HG03354 (cell line): ENCODE measurements at regions not wholly inside any gene's neighbourhood (a gene's known extent, or its start where the extent isn't known, plus 50 kb on each side); places are given as distances from the start of the nearest gene placed in this dataset.

Source experiments
- ATAC-seq: cut with Tn5 transposase; IDR thresholded peaks from one replicate; pipeline ENCODE4 v1.9.1; 2021; ENCODE audit warnings: mild to moderate bottlenecking; ENCODE audit not compliant: unreplicated experiment, poor library complexity, severe bottlenecking

DNA sequence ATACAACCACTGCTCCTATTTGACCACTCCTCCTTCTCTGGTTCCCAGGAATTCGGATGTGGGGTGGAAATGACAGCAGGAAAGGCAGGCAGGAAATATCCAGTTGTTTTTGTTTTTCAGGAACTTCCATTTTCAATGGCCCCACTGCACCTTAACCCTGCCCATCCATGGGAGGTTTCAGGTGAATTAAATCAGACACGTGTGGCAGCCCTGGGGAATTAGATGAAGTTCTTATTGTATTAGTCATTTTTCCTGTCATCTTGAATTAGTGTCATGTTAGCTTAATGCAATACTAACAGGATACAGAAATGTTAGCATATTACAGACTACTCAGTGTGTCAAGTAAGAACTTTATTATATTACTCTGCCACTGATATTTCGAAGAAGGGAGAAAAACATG lies 146.4 kb downstream of the CHD9NB start:
- ATAC-seq: no peak

- ATAC-seq: no peak
Measured at GRCh38 chr16:52896478-52897164, 156.1 kb downstream of the CHD9NB start.

DNA sequence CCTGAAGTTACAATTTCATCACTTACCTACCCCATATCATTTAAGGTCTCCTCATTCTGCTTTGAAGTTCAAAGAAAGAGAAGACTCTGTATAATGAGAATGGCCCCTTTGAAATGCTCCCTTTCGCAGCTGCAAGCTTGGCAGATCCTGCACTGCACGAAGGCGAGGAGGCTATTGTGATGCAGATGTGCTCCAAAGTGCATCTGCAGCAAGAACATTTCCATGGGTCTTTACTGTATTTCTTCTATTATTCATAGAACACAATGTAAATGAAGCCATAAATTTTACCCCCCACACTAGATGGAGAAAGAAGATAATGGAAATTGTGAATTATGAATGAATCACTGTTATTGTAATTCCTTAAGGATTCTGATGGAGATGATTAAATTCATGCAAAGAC lies 178.7 kb downstream of the CHD9NB start:
- no peak for ATAC-seq

- no peak for ATAC-seq
Measured at GRCh38 chr16:52872731-52873130, 180.0 kb downstream of the CHD9NB start.

DNA sequence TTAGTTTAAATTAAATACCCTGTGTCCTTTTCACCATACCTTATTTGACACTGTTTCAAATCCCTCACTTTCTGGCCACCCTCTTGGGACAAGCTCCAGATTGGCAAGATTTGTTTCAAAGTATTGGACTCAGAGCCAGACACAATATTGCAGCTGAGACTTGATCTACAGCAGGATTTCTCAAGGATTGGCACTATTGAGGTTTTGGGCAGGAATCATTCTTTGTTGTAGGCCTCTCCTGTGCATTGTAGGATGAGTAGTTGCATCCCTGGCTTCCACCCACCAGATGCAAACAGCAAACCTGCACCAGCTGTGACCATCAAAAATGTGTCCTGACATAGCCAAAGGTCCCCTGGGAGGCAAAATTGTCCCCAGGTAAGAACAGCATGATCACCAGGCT lies 181.2 kb downstream of the CHD9NB start:
- ATAC-seq: no peak

DNA sequence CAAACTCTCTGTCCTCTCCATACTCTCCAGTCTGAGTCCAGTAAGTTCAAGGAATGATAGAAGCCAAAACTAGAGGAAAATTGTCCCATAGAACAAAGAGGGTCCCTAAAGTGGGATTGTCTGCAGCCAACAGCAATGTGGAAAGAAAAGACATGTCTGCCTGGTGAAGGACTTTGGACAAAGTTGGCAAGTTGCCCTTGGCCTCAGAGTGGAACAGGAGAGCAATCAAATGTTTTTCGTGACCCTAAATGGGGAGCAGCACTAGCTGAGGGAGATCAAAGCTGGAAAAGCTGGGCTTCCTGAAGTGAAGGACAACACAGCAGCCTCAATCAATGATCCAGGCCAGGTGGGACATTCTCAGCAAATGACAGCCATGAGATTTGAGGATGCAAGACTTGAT lies 183.5 kb downstream of the CHD9NB start:
- no peak for ATAC-seq

- ATAC-seq: no peak
Measured at GRCh38 chr16:52863000-52863399, 189.7 kb downstream of the CHD9NB start.

DNA sequence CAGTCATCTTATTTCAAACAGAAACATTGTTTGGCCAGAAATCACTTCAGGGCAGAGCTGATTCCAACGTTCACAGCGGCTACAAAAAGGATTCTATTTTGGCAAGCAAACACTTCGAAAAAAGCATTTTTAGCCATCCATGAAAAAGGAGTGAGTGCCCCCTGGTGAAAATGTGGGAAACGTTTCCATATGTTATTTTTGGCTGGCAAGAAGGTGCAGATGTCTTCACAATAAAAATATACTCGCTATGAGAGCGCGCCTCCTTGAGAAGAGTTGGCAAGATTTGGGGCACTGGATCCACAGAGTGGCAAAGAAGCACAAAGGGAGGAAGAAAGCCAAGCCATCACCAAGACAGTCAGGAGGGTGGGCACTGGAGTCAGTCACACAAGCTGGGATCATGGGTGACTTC lies 191.1 kb downstream of the CHD9NB start:
- no peak for ATAC-seq

GRCh38 chr16:52855463-52855862 lies 197.2 kb downstream of the CHD9NB start:
- no peak for ATAC-seq

DNA sequence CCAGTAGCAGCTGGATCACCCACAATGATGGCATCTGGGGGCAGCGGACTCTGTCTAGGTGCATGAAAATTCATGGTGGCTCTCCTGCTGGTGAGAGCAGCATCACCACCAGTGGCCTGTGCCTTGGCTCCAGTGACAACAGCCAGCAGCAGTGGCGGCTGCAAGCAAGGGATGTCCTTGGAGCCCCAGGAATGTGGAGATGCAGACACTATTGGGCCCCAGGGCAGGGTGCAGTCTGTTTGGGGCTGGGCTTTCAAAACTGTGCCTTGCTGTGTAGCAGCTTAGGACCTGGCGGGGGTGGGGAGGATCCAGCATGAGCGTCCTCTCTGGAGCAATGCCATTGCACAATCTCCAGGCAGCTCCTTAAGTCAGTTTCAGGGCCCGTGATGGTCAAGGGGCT lies 199.7 kb downstream of the CHD9NB start:
- no peak for ATAC-seq

DNA sequence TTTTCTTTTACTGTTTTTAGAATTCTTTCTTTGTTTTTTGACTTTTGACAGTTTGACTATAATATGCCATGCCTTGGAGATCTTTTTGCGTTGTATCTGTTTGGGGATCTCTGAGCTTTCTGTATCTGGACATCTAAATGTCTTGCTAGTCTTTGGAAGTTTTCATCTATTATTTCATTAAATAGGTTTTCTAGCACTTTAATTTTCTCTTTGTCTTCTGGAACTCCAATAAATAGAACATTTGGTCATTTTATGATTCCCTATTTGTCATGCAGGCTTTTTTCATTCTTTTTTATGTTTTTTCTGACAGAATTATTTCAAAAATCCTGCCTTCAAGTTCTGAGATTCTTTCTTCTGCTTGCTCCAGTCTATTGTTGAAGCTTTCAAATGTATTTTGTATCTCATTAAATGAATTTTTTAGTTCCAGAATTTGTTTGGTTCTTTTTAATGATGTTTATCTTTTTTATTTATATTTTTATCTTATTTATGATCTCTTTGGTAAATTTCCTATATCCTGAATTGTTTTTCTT lies 201.4 kb downstream of the CHD9NB start:
- ATAC-seq: no peak

DNA sequence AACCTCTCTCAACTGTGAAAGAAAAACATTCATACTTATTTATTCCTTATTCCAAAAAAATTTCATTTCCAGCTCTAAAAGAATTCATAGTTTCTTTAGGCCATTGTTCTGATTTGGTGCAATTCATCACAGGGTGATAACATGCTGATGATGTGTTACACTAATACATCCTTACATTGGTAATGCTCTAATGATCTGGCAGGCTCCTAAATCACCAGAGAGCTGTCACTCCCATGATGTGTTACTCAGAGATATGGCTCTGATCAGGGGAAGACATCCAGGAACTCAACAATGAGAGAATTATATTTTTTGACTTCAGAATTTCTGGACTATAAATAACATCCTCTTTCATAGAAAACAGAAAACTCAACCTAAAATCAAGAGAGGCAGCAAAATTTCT lies 209.3 kb downstream of the CHD9NB start:
- no peak for ATAC-seq

DNA sequence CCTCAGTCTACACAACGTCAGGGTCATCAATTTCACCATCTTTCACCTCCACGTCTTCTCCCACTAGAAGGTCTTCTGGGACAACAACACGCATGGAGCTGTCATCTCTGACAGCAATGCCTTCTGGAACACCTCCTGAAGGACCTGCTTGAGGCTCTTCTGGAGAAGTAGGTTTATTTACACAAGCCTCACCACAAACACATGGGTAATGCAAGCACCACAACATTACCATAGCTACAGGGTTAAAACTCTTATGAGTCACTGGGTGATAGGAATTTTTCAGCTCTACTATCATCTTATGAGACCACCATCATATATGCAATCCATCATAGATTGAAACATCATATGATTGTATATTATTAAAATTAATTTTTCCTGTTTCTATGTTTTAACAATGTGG lies 215.4 kb downstream of the CHD9NB start:
- ATAC-seq: no peak

DNA sequence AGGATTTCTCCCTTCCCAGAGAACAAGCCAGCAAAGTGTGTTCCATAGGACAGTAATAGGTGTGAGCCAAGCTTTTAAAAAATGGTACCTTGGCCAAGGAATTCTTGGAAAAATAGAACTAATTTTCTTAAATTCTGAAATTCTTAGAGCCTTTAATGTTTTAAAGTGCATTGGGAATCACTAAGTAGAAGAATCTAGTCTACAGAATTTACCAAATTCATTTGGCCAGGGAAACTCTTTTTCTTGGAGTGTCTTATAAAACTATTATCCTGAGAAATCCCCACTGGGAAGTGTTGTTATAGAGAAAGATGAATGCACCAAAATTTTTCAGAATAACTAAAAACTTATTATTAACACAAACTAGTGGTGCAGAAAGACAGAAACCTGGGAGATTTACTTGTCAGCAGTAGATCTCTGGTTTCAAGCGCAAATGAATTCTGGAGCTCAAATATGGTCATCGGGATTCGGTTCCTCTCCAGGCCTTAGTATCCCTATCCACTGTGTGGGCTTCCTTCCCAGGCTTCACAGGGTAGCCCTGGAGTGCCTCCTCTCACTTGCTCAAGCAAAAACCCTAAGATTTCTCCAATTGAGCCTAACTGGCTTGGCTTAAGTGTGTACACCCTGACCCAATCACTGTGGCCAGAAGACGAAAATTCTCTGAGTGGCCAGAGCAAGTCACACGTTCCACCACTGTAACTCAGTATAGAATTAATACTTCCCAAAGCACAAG lies 217.8 kb downstream of the CHD9NB start:
- ATAC-seq: no peak

- no peak for ATAC-seq
Measured at GRCh38 chr16:52832771-52833170, 219.9 kb downstream of the CHD9NB start.

DNA sequence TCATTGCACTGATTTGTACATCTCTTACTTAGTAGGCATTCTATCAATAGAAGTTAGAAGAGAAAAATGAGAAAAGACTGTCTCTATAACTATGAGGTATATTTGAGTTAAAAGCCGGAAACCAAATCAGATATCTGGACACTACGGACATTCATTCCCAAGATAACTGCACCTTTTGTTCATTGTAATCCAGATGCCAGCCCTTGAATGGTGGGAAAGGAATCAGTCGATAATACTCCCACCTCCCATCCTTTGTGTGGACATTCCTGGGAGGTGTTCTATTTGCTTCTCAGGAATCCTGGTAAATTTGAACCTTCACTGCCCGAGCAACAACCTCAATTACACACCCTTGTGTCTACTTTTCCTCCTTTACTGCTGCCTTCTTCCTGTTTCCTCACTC lies 225.2 kb downstream of the CHD9NB start:
- ATAC-seq: no peak

GRCh38 chr16:52825892-52826291 lies 226.8 kb downstream of the CHD9NB start:
- ATAC-seq: no peak

- no peak for ATAC-seq
Measured at GRCh38 chr16:52819808-52820207, 232.9 kb downstream of the CHD9NB start.

DNA sequence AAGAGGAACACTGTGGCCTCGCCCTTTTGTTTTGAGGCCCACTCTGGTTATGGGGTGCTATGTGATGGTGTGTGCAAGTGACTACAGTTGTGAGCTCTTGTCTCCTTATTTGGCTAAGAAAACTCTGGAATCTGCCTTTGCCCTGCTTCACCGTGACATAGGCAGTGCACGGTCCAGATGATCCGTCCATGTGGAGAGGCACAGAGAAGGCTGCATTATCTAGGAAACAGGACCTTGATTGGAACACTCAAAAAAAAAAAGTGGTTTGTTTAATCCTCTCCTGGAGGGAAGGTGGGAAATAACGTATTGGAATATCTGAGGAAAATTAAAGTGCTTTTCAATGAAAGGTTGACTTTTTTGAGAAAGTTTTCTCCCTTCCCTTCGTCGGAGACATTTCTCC lies 233.3 kb downstream of the CHD9NB start:
- no peak for ATAC-seq

- ATAC-seq: no peak
Measured at GRCh38 chr16:52817696-52818095, 235.0 kb downstream of the CHD9NB start.

DNA sequence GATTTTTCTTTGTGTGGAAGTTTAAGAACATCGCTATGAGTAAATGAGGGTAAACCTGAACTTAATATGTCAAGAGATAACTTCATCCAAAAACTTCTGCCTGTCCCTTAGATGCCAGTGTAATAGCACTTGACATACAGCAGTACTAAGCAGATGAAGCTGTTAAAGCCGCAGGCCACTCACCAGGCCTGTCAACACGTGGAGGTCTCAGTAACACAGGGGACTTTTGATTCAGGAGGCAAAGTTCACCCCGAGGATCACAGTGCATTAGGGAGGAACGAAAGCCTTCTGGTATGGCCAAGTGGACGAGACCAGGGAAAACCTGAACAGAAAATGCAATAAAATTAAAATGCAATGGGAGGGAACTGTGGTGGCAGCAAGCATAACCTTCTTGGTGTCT lies 235.7 kb downstream of the CHD9NB start:
- no peak for ATAC-seq
